ENCODE measurements at regions not wholly inside any gene's neighbourhood (a gene's known extent, or its start where the extent isn't known, plus 50 kb on each side); places are given as distances from the start of the nearest gene placed in this dataset.

GRCh38 chr1:48051466-48052126 is 54.4 kb upstream of the TRABD2B start:
- Mint-ChIP-seq H3K4me3 (no peak overlapping the region), H3K9me3 (no peaks in the 10 kb centered on the region), H3K4me1 (ENCODE audit: unreplicated experiment) (peaks cover 53% of the 10 kb centered on the region), H3K27me3 (peaks cover 34% of the 10 kb centered on the region), H3K27ac (no peak overlapping the region), H3K36me3 (no peaks in the 10 kb centered on the region)
- no peak for DNase-seq (ENCODE audit: extremely low spot score, unreplicated experiment)
- no peak for TF ChIP-seq CTCF (conservative IDR thresholded peaks at IDR 0.05)

- Mint-ChIP-seq H3K4me3 (no peak overlapping the region), H3K9me3 (no peaks in the 10 kb centered on the region), H3K36me3 (no peaks in the 10 kb centered on the region), H3K27me3 (peaks cover 25% of the 10 kb centered on the region), H3K4me1 (ENCODE audit: unreplicated experiment) (peaks cover 44% of the 10 kb centered on the region), H3K27ac (peak overlapping the region; percentile 12)
- DNase-seq (ENCODE audit: extremely low spot score, unreplicated experiment): no peak
- TF ChIP-seq CTCF (conservative IDR thresholded peaks at IDR 0.05): no peak
Observed at GRCh38 chr1:48049823-48050535, 52.8 kb upstream of the TRABD2B start.

DNA sequence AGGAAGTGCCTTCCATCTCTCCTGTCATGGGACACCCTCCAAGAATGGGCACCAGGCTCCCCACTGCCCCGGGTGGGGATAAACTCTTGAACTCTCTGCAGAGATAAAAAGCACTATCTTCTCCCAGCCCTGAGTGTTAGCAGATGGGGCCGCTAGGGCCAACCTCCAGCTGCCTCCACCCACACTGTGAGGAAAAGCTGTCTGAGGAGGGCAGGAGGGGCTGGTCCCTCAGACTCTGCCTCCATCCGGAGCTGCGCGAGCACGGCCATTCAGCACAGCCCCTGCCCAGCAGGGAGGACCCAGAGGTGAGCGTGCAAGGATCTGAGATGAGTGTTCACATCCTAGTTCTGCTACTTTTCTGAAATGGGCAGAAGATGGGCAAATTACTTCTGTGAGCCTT is 51.8 kb upstream of the TRABD2B start:
- no peak overlapping the region for H3K4me3 Mint-ChIP-seq
- H3K4me1 Mint-ChIP-seq (ENCODE audit: unreplicated experiment): peaks cover 45% of the 10 kb centered on the region
- peaks cover 27% of the 10 kb centered on the region for H3K27me3 Mint-ChIP-seq

DNA sequence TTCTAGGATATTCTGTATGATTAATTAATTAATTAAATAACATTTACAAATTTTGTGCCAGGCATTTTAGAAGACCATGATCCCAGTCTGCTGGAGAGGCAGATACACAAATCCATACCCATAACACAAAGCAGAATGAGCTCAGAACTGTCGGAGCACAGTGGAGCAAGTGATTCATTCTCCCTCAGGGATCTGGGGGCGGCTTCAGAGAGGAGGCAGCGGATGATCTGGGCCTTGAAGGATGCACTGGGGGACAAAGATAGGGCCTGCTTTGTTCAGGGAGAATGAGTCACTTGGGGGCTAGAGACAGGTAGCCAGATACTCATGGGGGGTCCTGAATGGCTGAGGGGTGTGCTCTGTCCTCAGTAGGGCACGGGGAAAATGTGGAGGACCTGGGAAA is 50.9 kb upstream of the TRABD2B start:
- peaks cover 50% of the 10 kb centered on the region for H3K4me1 Mint-ChIP-seq (ENCODE audit: unreplicated experiment)
- H3K4me3 Mint-ChIP-seq: no peak overlapping the region
- H3K9me3 Mint-ChIP-seq: no peaks in the 10 kb centered on the region
- H3K36me3 Mint-ChIP-seq: no peaks in the 10 kb centered on the region
- no peak for DNase-seq (ENCODE audit: extremely low spot score, unreplicated experiment)
- no peak for TF ChIP-seq CTCF (conservative IDR thresholded peaks at IDR 0.05)
- peaks cover 25% of the 10 kb centered on the region for H3K27me3 Mint-ChIP-seq
- no peak overlapping the region for H3K27ac Mint-ChIP-seq

More for the DNA sequence above, 51.8 kb upstream of the TRABD2B start:
- Mint-ChIP-seq H3K27ac (no peak overlapping the region), H3K9me3 (no peaks in the 10 kb centered on the region), H3K36me3 (no peaks in the 10 kb centered on the region)
- no peak for DNase-seq (ENCODE audit: extremely low spot score, unreplicated experiment)
- no peak for TF ChIP-seq CTCF (conservative IDR thresholded peaks at IDR 0.05)

DNA sequence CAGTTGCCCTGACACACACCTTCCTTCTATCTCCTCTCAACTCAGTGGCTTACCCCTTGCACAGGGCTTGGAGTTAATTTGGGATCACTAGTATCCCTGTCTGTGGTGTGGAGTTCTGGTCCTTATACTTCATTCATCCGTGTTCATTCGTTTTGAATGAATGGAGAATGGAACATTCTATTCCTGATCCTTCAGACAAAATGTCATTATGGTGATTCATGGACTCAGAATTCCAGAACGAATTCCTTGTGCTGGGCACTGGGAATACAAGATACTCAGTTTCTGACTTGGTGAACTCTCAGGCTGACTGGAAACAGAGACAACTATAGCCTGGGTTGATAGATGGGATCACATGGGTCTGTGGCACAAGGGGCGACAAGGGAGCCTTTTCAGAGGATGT is 49.9 kb upstream of the TRABD2B start:
- Mint-ChIP-seq H3K27ac (no peak overlapping the region), H3K4me1 (ENCODE audit: unreplicated experiment) (peaks cover 44% of the 10 kb centered on the region), H3K4me3 (no peak overlapping the region), H3K36me3 (no peaks in the 10 kb centered on the region), H3K27me3 (peaks cover 28% of the 10 kb centered on the region), H3K9me3 (no peaks in the 10 kb centered on the region)
- no peak for DNase-seq (ENCODE audit: extremely low spot score, unreplicated experiment)
- no peak for TF ChIP-seq CTCF (conservative IDR thresholded peaks at IDR 0.05)

Data from type B pancreatic cell (in vitro differentiated cells).